Natural killer cell (primary cell): ENCODE measurements at regions not wholly inside any gene's neighbourhood (a gene's known extent, or its start where the extent isn't known, plus 50 kb on each side); places are given as distances from the start of the nearest gene placed in this dataset.
A peak's percentile ranks its signal among the peaks of the same experiment; 100 is the strongest.

Experiments
- ATAC-seq, 3 donors: fragments of 150-1000 bp in 2 of 3; fragments of 200-7000 bp in 1 of 3; cut with Tn5 transposase; 1 replicate in 1 of 3; 2 replicates in 2 of 3; pipeline ENCODE4 v1.10.0; 2021; ENCODE audit warnings: mild to moderate bottlenecking in 2 of 3, moderate library complexity in 2 of 3
- DNase-seq, 2 donors: peaks; one replicate each; pipeline versions ENCODE4 v3.0.0 to v3.0.0-alpha.2; 2013 to 2021; ENCODE audit warnings: mixed read lengths in 1 of 2
- H3K27ac ChIP-seq: one replicate; pipeline ENCODE4 v1.5.1; 2013; ENCODE audit warnings: mild to moderate bottlenecking, low read length
- H3K27me3 ChIP-seq: one replicate; pipeline ENCODE4 v1.6.1; 2013; ENCODE audit warnings: low read length; ENCODE audit not compliant: control insufficient read depth, insufficient read depth
- H3K36me3 ChIP-seq: one replicate; pipeline ENCODE4 v1.6.1; 2013; ENCODE audit warnings: low read length; ENCODE audit not compliant: control insufficient read depth, insufficient read depth
- H3K4me1 ChIP-seq: one replicate; pipeline ENCODE4 v1.6.1; 2013; ENCODE audit warnings: low read length; ENCODE audit not compliant: control insufficient read depth, insufficient read depth
- H3K4me3 ChIP-seq: one replicate; pipeline ENCODE4 v1.5.1; 2013; ENCODE audit warnings: low read length
- H3K9me3 ChIP-seq: one replicate; pipeline ENCODE4 v1.6.1; 2013; ENCODE audit warnings: low read length; ENCODE audit not compliant: control insufficient read depth, insufficient read depth
- H3K27ac Mint-ChIP-seq, 2 donors: one replicate each; pipeline ENCODE4 v1.8.0; 2022; ENCODE audit warnings: mild to moderate bottlenecking in 2 of 2, mixed read lengths in 2 of 2, moderate library complexity in 1 of 2
- H3K27me3 Mint-ChIP-seq, 2 donors: one replicate each; pipeline ENCODE4 v1.8.0; 2022; ENCODE audit warnings: low read depth in 2 of 2, mixed read lengths in 2 of 2
- H3K36me3 Mint-ChIP-seq: one replicate; pipeline ENCODE4 v1.8.0; 2022; ENCODE audit warnings: mixed read lengths
- H3K4me1 Mint-ChIP-seq, 2 donors: one replicate each; pipeline ENCODE4 v1.8.0; 2022; ENCODE audit warnings: mixed read lengths in 2 of 2
- H3K4me3 Mint-ChIP-seq: one replicate; pipeline ENCODE4 v1.8.0; 2022; ENCODE audit warnings: mild to moderate bottlenecking, moderate library complexity, mixed read lengths
- H3K9me3 Mint-ChIP-seq, 2 donors: one replicate each; pipeline ENCODE4 v1.8.0; 2022; ENCODE audit warnings: mixed read lengths in 2 of 2
- CTCF ChIP-seq: fragments of 200-600 bp; IDR thresholded peaks from one replicate; pipeline ENCODE4 v1.8.0; 2022; ENCODE audit warnings: antibody characterized with exemption
- WGBS: methylation state at CpG from one replicate; pipeline ENCODE4 v1.1.7; 2013; ENCODE audit warnings: missing lambda C conversion rate; ENCODE audit not compliant: insufficient coverage; 5-methylcytosine and 5-hydroxymethylcytosine counted together
- intact Hi-C: fragments of 100-400 bp; cut with micrococcal nuclease; formaldehyde crosslinking; loops from one replicate; pipeline ENCODE4 v1.14.2; 2022

GRCh38 chr16:86073103-86073625, 174.2 kb downstream of the IRF8 start:
- no peak overlapping the region for H3K27ac ChIP-seq
- Mint-ChIP-seq H3K9me3 (no peaks in the 10 kb centered on the region), H3K4me1 (no peaks in the 10 kb centered on the region), H3K27ac (no peak overlapping the region), H3K36me3 (no peaks in the 10 kb centered on the region), H3K4me3 (no peak overlapping the region), H3K27me3 (peaks cover 0 to 20% of the 10 kb centered on the region in 2 donors)
- H3K4me1 ChIP-seq = no peaks in the 10 kb centered on the region
- DNase-seq (no peak), ATAC-seq (no peak)
- intact Hi-C loops = no loop called here
- no peaks in the 10 kb centered on the region for H3K27me3 ChIP-seq
- peak; percentile 10 for TF ChIP-seq CTCF
- H3K9me3 ChIP-seq = no peaks in the 10 kb centered on the region
- WGBS = 82% methylated on average over 10 of the region's 11 CpGs
- no peaks in the 10 kb centered on the region for H3K36me3 ChIP-seq
- H3K4me3 ChIP-seq = no peak overlapping the region

- Mint-ChIP-seq H3K4me1 (no peaks in the 10 kb centered on the region), H3K9me3 (no peaks in the 10 kb centered on the region), H3K36me3 (no peaks in the 10 kb centered on the region), H3K4me3 (no peak overlapping the region), H3K27me3 (peaks cover 0 to 18% of the 10 kb centered on the region in 2 donors), H3K27ac (no peak overlapping the region)
- DNase-seq = no peak
- TF ChIP-seq CTCF = no peak
- H3K27me3 ChIP-seq = no peaks in the 10 kb centered on the region
- no peaks in the 10 kb centered on the region for H3K4me1 ChIP-seq
- H3K36me3 ChIP-seq = no peaks in the 10 kb centered on the region
- no peaks in the 10 kb centered on the region for H3K9me3 ChIP-seq
- WGBS = 93% methylated on average over 9 of the region's 9 CpGs
- H3K4me3 ChIP-seq = no peak overlapping the region
- H3K27ac ChIP-seq = no peak overlapping the region
- ATAC-seq = no peak
- intact Hi-C loops = no loop called here
These were observed 175.0 kb downstream of the IRF8 start for GRCh38 chr16:86073763-86074493.

- H3K36me3 Mint-ChIP-seq = no peaks in the 10 kb centered on the region
- DNase-seq = no peak
- Histone ChIP-seq H3K9me3 (no peaks in the 10 kb centered on the region), H3K4me3 (no peak overlapping the region), H3K4me1 (no peaks in the 10 kb centered on the region), H3K36me3 (no peaks in the 10 kb centered on the region), H3K27ac (no peak overlapping the region), H3K27me3 (no peaks in the 10 kb centered on the region)
- H3K27ac Mint-ChIP-seq = no peak overlapping the region
- H3K27me3 Mint-ChIP-seq = peaks cover 7 to 17% of the 10 kb centered on the region in 2 donors
- no peak for TF ChIP-seq CTCF
- ATAC-seq = no peak
- H3K9me3 Mint-ChIP-seq = no peaks in the 10 kb centered on the region
- 60% methylated on average over 18 of the region's 20 CpGs for WGBS
- no peaks in the 10 kb centered on the region for H3K4me1 Mint-ChIP-seq
- intact Hi-C loops = no loop called here
- H3K4me3 Mint-ChIP-seq = no peak overlapping the region
These were observed 175.9 kb downstream of the IRF8 start for GRCh38 chr16:86074651-86075487.
